ENCODE measurements at regions not wholly inside any gene's neighbourhood (a gene's known extent, or its start where the extent isn't known, plus 50 kb on each side); places are given as distances from the start of the nearest gene placed in this dataset.

GRCh38 chrX:38473701-38474100 is 87.6 kb upstream of the TSPAN7 start:
- TF ChIP-seq RCOR1 (IDR thresholded peaks at IDR 0.05; ENCODE audit: low read length) (no peak), GABPA (IDR thresholded peaks at IDR 0.05; ENCODE audit: low read depth) (no peak), CTCF (IDR thresholded peaks at IDR 0.05) (no peak), EZH2phosphoT487 (IDR thresholded peaks at IDR 0.05; ENCODE audit: borderline replicate concordance, low read depth) (no peak), CHD2 (IDR thresholded peaks at IDR 0.05; ENCODE audit: low read length, partially characterized antibody) (no peak), ELF1 (IDR thresholded peaks at IDR 0.05) (no peak), NRF1 (IDR thresholded peaks at IDR 0.05; ENCODE audit: low read depth, low read length) (no peak), TAF1 (IDR thresholded peaks at IDR 0.05; ENCODE audit: borderline replicate concordance, low read depth, low read length) (no peak), YY1 (IDR thresholded peaks at IDR 0.05; ENCODE audit: low read depth) (no peak), JUND (IDR thresholded peaks at IDR 0.05) (no peak), TCF12 (IDR thresholded peaks at IDR 0.05) (no peak), RXRA (IDR thresholded peaks at IDR 0.05; ENCODE audit: borderline replicate concordance, low read depth) (no peak)
